HG03196 (cell line): ENCODE measurements at regions not wholly inside any gene's neighbourhood (a gene's known extent, or its start where the extent isn't known, plus 50 kb on each side); places are given as distances from the start of the nearest gene placed in this dataset.

Experiments
- ATAC-seq: cut with Tn5 transposase; IDR thresholded peaks from one replicate; pipeline ENCODE4 v1.9.1; 2021; ENCODE audit not compliant: unreplicated experiment

GRCh38 chr20:19073584-19074218, 138.7 kb upstream of the SLC24A3 start:
- no peak for ATAC-seq

DNA sequence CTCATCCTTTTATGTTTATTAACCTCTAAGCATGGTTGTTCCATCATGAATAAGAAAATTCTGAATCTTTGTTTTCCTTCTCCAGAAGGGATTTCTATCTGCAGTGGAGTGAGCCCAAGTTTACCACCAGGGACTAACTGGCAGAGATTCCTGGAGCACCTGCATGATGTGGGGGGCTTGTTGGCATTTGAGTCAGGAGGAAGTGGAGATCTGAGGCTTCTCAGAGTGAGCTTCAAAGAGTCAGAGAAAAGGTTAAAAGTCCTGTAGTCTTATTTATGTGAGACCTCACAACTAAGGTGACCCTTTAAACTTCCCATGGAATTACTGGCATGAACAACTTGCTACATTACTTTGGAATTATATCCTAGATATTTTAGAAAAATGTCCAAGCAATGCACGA, 138.1 kb upstream of the SLC24A3 start:
- no peak for ATAC-seq

- peak; percentile 70 for ATAC-seq
Observed at GRCh38 chr20:19074828-19075516, 137.5 kb upstream of the SLC24A3 start.

GRCh38 chr20:19077370-19078220, 134.8 kb upstream of the SLC24A3 start:
- ATAC-seq = no peak

DNA sequence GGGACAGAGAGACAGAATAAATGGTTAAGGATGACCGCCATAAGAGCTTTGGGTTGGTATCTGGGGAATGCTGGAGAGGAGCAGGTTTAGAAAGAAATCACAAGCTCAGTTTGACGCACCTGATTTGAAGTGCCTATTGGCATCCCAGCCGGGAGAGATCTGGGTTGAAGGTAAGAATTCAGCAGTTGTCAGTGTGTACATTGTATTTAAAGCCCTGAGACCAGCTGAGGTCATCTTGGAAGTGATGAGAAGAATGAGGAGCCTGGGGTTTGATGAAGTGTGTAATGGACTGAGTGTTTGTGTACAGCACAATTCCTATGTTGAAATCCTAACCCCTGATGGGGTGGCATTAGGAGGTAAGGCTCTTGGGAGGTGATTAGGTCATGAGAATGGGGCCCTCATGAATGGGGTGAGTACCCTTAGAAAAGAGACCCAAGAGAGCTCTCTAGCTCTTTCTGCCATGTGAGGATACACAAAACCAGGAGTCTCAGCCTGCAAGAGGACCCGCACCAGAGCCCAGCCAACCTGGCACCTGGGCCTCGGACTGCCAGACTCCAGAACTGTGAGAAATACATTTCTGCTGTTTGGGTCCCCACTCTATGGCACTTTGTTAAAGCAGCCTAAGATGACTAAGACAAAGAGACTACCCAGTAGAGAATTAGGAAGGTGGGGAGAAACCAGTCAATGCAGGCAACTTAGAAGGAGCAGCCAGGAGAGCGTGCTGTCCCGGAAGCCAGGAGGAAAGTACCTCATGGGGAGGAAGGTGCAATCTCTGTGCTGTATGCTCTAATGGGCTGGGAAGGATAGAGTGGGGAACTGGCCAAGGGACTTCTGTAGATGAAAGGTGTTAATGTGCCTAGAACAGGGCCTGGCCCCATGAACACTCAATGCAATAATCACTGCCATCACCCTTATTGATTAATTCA, 133.7 kb upstream of the SLC24A3 start:
- no peak for ATAC-seq

DNA sequence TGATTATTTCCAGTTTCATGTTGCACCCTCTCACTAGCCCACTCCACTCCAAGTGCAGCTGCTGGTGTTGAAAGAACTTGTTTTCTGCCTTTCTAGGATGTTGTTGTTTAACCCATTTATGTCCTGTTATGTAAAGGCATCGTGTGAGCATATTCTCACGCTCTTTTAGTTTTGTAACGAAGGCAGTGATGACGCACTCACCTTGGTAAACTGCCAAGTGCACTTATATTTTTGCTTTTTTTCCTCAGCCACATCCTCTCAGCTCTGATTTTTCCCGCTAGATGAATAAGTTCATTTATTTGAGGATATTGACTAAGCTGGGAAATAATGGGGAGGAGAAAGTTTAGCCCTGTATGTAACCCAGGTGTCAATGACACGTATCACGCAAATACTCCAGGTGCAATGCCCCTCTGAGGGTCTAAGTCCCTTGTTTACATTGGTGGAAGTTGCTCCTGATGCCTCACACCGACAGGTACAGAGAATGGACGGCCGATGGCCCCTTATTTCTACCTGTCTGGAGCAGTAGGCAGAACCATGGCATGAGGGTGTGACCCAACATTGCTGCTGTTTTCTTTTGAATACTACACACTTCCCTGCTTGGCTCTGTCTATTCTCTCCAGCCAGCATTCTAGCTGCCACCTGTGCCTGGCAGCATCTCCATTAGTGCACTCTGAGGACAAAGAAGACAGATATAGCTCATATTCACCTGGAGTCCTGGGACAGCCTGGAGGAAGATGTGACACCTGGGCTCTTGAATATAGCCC, 132.7 kb upstream of the SLC24A3 start:
- no peak for ATAC-seq

- ATAC-seq = no peak
Observed at GRCh38 chr20:19081937-19082336, 130.5 kb upstream of the SLC24A3 start.

DNA sequence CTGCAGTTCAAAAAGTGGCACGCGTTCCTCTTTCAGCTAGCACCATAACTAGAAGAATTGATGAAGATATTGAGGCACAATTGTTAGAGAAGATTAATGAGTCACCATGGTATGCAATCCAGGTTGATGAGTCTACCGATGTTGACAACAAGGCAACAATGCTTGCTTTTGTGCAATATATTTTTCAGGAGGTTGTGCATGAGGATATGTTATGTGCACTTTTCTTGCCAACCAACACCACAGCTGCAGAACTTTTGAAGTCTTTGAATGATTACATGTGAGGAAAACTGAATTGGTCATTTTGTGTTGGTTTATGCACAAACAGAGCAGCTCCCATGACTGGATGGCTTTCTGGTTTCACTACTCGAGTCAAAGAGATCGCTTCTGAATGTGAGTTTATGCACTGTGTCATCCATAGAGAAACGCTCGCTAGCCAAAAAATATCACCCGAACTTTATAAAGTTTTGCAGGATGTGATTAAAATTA, 129.3 kb upstream of the SLC24A3 start:
- no peak for ATAC-seq

DNA sequence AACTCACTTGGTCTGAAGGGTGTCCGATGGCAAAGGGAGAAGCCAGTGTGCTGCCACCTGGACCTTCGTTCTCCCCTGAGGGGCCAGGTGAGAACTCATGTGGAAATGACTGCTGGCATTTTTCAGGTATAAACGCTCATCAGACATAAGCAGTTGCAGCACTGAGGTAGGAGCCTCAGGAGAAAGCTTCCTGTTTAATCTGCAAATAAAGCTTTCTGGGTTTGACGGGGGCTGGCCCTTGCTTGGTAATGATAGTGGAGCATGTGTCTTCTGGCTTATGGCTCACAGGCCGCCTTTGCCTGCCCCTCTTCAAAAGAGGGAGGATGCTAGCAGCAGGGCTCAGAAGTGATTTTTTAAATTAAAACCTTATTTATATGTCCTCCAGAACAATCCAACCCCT, 122.1 kb upstream of the SLC24A3 start:
- ATAC-seq = no peak

DNA sequence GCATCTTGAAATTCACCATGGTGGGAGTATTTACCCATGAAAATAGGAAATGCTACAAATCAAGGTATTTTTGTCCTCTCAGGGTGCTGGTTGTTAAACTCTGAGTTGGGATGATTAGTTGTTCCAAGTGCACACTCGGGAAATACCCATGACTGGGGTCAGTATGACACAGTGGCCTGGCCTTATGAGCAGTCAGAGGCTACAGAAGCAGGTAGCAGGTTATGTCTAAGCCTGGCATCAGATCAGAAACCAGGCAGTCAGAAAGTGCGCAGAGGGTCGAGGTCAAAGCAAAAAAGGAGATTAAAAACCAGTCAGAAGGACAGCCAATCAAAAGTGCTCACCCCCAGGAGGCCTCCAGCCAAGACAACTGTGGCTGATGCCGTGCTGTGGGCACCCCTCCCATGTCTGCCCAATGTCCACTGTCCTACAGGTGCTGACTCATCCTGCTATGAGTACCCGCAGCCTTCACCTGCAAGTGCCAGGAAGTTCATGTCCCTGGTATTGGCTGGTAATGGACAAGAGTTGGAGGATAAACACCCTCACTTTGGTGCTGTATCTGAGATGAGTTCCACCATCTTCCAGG, 117.4 kb upstream of the SLC24A3 start:
- no peak for ATAC-seq

DNA sequence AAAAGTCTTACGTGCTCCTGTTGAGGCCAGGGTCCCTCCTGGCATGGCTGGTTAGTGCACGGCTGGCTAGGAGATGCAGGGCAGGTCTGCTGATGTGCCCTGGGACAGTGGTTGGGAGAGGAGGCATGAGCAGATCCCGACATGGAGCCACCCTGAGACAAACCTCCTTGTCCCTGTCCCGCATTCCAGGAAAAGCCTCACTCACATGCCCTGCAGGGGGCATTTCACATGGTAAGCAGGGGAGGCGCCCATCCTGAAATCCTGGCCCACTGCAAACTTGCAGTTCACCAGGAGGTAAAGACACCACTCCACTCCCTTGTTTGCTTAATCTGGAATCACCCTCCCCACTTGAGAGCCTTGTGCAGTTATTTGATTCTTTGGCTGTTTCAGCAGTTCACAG, 116.7 kb upstream of the SLC24A3 start:
- ATAC-seq = no peak

DNA sequence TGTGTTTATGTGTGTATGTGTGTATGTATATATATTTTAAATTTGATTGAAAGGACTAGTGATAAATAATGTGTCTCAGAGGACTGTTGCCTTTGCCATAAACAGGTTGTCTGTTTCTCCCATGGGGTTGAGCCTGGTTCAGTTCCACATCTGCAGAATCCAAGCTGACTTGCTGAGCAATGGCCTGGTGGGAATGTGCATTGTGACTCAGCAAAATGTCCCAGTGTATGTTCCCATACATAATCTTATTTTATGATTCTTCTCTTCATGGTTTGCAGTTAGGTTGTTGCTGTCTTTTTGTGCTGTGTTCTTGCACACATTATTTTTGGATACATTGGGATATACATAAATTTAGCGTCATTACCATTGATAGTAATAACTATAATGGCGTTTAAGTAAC, 115.6 kb upstream of the SLC24A3 start:
- ATAC-seq = no peak

DNA sequence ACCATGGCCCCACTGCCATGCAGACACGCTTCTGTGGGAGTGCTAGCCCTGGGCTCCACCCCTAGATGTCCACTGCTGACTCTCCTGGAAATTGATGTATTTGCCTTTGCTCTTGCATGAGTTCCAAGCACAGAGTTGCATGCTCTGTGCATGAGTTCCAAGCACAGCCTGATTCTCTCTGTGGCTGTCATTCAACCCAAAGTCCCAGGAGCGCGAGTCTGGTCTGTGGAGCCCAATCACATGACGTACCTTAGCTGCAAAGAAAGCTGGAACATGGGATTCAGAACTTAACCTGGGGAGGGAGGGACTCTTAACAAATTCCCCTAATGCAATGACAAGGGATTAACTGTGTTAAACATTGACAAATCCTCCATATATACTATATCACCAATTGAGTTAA, 114.3 kb upstream of the SLC24A3 start:
- ATAC-seq = no peak

DNA sequence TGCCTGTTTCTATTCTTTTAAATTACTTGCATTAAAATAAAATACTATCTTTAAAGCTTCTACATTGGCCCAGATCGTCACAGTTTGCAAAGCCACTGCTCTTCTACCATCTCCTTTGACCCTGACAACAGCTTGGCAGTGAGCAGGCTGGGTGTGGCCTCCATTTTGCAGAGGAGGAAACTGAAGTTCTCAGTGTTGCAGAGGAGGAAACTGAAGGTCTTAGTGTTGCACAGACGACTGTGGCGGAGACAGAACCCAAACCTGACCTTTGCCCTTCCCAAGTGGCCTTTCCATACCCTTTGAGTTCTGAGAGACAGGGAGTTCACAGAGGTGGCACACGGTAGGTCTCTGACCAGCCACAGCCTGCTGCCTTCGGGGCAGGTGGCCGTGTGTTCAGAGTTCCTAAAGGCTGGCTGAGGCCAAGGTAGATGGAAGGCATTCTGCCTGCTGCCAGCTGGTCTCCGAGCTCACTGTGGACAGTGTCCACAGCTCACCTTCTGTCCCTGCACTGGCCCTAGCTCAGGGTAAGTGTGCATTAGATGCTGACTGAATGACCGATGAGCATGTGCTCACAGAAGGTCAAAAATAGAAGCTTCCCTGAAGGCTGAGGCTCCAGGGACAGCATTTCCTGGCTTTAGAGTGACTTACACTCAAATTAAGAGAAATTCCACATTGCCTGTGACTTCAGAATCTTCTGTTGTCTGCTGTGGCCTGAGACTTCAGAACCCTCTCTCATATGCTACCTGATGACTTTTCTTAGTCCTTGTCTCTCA, 113.5 kb upstream of the SLC24A3 start:
- no peak for ATAC-seq

GRCh38 chr20:19099596-19100545, 112.6 kb upstream of the SLC24A3 start:
- ATAC-seq = no peak

- no peak for ATAC-seq
Observed at GRCh38 chr20:19100975-19101374, 111.5 kb upstream of the SLC24A3 start.

GRCh38 chr20:19104186-19104585, 108.3 kb upstream of the SLC24A3 start:
- no peak for ATAC-seq

DNA sequence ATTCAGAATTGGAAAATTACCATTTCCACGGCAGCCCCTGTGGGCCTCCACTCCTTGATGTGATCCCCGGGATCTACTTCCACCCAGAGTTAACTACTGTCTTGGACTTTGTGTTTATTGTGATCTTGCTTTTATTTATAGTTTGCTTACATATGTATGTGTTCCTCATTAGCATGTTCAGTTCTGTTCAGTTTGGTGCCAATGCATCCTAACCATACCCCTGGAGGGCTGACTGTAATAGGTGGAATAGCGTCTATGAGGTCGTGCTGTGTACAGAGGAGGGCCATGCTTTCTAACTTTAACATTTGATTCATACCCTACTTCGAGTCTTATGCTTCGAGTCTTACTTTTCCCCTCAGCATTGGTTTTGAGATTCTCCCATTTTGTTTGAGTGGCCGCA, 104.3 kb upstream of the SLC24A3 start:
- no peak for ATAC-seq
